HUES6 (cell line): ENCODE measurements at regions not wholly inside any gene's neighbourhood (a gene's known extent, or its start where the extent isn't known, plus 50 kb on each side); places are given as distances from the start of the nearest gene placed in this dataset.

Experiments
- H3K27ac ChIP-seq: 2 replicates; pipeline ENCODE4 v1.7.0; 2013; ENCODE audit warnings: low read depth, mild to moderate bottlenecking, low read length, inconsistent platforms
- H3K27me3 ChIP-seq: 2 replicates; pipeline ENCODE4 v1.6.1; 2013; ENCODE audit warnings: low read length; ENCODE audit not compliant: control insufficient read depth, insufficient read depth
- H3K36me3 ChIP-seq: 2 replicates; pipeline ENCODE4 v1.6.1; 2013; ENCODE audit warnings: low read length; ENCODE audit not compliant: control insufficient read depth, insufficient read depth
- H3K4me1 ChIP-seq: 2 replicates; pipeline ENCODE4 v1.6.1; 2013; ENCODE audit warnings: low read length; ENCODE audit not compliant: control insufficient read depth, insufficient read depth
- H3K4me3 ChIP-seq: 2 replicates; pipeline ENCODE4 v1.5.1; 2013; ENCODE audit warnings: low read depth, low read length
- H3K9ac ChIP-seq: one replicate; pipeline ENCODE4 v1.6.1; 2013; ENCODE audit warnings: mild to moderate bottlenecking, low read length
- H3K9me3 ChIP-seq: 2 replicates; pipeline ENCODE4 v1.6.1; 2013; ENCODE audit warnings: low read depth, low read length; ENCODE audit not compliant: control insufficient read depth, insufficient read depth

DNA sequence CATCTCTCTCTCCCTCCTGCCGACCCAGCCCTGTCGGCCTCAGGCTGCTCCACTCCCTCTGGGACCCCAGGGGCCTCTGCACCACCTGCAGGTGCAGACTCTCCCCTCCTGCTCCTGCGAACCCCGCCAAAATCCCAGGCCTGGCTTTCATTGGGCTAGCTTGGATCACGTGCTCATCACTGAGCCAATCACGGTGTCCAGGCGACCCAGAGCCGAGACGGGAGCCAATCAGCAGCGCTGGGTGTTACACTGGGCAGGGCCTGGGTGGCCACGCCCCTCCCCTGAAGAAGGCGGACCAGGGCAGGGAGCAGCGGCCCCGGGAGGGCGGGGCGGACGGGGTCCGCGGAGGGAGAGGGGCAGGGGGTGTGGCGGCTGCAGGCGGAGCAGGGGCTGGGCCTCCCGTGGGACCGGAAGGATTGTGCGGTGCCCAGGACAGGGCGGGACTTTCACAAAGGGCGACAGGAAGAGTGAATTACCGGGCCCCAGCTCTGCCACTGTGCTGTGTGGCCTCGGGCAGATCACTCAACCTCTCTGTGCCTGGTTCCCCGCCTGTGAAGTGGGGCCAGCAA is 66.6 kb upstream of the FBRSL1 start:
- Histone ChIP-seq H3K9me3 (peaks cover 19% of the 10 kb centered on the region), H3K4me1 (peaks cover 2% of the 10 kb centered on the region; the same call in 1 of the 2 replicates), H3K9ac (no peak overlapping the region), H3K36me3 (no peaks in the 10 kb centered on the region), H3K27ac (no peak overlapping the region), H3K4me3 (no peak overlapping the region), H3K27me3 (peaks cover 97% of the 10 kb centered on the region)

DNA sequence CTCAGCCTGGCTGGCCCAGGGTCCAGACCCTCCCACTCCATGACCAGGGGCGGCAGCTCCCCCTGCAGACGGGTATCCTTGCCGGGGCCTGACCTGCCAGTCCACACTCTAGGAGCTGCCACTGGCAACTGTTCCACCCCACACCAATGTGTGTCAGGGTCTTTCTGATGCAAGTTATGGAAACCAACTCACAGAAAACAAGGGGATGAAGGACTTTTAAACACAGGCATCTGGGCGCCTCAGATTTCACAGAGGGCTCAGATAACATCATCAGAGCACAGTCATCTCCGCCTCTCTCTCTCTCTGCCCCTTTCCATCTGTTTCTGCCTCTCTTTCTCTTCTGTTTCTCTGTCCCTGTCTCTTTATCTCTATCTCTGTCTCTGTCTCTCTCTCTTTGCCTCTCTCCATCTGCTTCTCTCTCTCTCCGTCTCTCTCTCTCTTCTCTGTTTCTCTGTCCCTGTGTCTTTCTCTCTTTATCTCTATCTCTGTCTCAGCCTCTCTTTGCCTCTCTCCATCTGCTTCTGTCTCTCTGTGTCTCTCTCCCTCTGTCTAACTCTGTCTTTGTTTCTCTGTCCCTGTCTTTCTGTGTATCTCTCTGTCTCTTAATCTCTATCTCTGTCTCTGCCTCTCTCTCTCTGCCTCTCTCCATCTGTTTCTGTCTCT is 67.4 kb upstream of the FBRSL1 start:
- Histone ChIP-seq H3K9ac (no peak overlapping the region), H3K9me3 (peaks cover 19% of the 10 kb centered on the region), H3K36me3 (no peaks in the 10 kb centered on the region), H3K27ac (no peak overlapping the region), H3K4me3 (no peak overlapping the region), H3K27me3 (peaks cover 97% of the 10 kb centered on the region), H3K4me1 (no peaks in the 10 kb centered on the region; the same call in 1 of the 2 replicates)

DNA sequence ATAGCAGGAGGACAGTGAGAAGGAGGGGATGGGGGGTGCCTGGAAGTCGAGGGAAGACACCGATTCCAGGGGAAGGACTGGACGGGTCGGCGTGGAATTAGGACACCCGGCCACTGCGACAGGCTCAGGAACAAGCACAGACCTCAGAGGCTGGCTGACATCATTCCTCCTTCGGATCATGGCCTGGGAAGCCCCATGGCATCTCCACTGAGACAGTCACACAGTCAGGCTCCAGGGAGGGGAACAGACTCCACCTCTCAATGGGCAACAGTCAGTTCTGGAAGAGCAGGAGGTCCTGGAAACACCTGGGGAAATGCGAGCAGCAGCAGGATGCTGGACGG is 67.9 kb upstream of the FBRSL1 start:
- peaks cover 19% of the 10 kb centered on the region for H3K9me3 ChIP-seq
- H3K4me3 ChIP-seq = no peak overlapping the region
- no peak overlapping the region for H3K27ac ChIP-seq
- H3K36me3 ChIP-seq = no peaks in the 10 kb centered on the region
- H3K4me1 ChIP-seq = no peaks in the 10 kb centered on the region
- H3K27me3 ChIP-seq = peaks cover 99% of the 10 kb centered on the region
- no peak overlapping the region for H3K9ac ChIP-seq

DNA sequence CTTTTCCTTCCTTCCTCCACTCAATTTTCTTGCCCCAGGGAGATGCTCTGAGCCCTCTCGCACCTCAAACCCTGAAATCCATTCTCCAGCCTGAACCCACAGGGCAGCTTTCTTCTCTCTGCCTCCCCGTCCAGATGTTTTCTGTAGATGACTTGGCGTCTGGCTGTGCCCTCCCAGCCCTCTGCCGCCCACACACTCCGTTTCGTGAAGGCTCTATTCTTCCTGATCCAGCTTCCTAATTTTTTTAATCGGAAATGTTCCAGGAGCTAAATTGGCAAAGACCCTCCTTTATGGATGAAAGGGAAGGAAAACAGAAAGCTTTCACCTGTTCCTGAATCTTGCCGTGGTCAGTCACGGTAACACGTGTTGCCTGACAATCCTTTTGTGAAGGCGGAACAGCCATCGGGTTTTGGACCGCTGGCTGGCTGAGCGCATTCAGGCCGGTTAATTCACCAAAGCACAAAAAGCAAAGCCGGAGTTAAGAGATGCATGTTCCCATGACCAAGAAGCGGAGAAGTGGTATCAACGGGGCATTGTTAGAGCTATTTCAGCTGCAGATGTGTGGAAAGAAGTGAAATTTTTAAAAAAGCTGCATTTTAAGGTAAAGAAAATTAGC is 70.2 kb upstream of the FBRSL1 start:
- Histone ChIP-seq H3K9me3 (peaks cover 3% of the 10 kb centered on the region), H3K4me3 (no peak overlapping the region), H3K27me3 (peaks cover 95% of the 10 kb centered on the region), H3K4me1 (no peaks in the 10 kb centered on the region), H3K9ac (no peak overlapping the region), H3K27ac (no peak overlapping the region), H3K36me3 (no peaks in the 10 kb centered on the region)

DNA sequence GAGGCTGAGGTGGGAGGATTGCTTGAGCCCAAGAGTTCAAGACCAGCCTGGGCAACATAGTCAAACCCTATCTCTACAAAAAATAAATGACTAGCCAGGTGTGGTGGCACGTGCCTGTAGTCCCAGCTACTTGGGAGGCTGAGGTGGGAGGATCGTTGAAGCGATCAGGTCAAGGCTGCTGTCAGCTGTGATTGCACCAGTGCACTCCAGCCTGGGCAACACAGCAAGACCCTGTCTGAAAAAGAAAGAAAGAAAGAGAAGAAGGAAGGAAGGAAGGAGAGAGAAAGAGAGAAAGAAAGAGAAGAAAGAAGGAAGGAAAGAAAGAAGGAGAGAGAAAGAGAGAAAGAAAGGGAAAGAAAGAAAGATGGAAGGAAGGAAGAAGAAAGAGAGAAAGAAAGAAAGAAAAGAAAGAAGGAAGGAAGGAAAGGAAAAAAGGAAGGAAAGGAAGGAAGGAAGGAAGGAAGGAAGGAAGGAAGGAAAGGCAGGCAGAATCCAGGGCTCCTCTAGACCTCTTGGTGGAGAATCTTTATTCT is 71.5 kb upstream of the FBRSL1 start:
- Histone ChIP-seq H3K9ac (no peak overlapping the region), H3K4me3 (no peak overlapping the region), H3K9me3 (no peaks in the 10 kb centered on the region), H3K27ac (no peak overlapping the region), H3K4me1 (no peaks in the 10 kb centered on the region), H3K36me3 (no peaks in the 10 kb centered on the region), H3K27me3 (peaks cover 89% of the 10 kb centered on the region)

DNA sequence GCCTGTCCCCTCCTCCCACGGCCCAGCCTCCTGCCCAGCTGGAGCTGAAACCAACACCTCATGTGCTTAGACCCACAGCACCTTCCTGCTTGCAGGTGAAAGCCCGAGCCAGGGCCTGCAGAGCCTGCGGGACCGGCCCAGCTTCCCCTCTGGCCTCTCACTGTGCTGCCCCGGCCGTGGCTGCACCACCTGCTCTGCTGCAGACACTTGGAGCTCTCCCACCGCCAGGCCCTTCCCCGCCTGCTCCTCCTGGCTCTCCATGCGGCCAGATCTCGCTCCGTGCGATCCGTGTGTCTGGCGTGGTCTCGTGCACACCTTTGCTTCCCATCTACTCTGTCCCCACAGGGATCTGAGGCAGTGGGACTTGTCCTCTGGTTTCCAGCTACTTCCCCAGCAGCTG is 72.2 kb upstream of the FBRSL1 start:
- Histone ChIP-seq H3K36me3 (no peaks in the 10 kb centered on the region), H3K27ac (no peak overlapping the region), H3K4me1 (no peaks in the 10 kb centered on the region), H3K27me3 (peaks cover 81% of the 10 kb centered on the region), H3K9ac (no peak overlapping the region), H3K9me3 (no peaks in the 10 kb centered on the region), H3K4me3 (no peak overlapping the region)

DNA sequence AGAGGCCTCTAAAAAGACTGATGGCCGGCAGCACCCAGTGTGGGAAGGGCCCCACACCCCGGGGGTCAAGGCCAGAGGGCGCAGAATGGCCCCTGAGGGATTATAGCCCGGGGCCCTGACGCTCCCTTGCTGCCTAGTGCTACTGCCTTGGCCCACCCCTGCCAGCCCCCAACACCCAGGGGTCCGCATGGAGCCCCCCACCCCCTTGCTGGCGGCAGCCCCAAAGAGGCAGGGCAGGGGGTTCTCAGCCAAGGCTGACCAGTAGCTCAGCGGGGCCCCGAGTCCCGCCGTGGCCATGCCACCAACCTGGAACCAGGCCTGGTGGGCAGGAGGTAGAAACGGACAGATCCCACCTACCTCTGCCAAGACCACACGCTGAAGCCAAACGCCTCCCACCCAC is 73.1 kb upstream of the FBRSL1 start:
- Histone ChIP-seq H3K9me3 (no peaks in the 10 kb centered on the region), H3K27ac (no peak overlapping the region), H3K36me3 (no peaks in the 10 kb centered on the region), H3K4me1 (no peaks in the 10 kb centered on the region), H3K27me3 (peaks cover 72% of the 10 kb centered on the region), H3K4me3 (no peak overlapping the region), H3K9ac (no peak overlapping the region)

DNA sequence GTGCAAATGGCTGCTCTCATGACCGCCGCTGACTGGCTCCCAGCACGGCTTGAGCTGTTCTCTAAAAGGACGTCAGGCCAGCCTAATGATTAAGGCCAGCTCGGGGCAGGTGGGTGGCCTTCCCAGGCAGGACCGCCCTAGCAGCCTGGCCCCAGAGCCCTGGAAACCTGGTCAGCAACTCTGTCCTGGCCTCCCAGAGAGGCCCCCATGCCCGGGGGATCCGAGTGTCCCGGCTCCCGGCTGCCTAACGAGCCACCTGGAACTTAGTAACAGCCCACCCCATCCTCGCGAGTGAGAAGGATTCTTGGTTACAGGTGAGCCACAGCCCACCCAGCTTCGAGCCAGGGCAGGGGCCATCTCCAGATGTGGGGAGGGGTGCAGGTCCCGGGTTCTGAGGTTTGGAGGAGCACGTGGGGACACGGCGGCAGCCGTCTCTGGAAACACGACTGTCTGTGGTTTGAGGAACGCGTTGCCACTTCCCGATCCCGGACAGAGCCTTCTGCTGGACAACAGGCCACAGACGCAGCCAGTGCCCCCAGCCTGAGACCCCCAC is 73.8 kb upstream of the FBRSL1 start:
- Histone ChIP-seq H3K4me1 (no peaks in the 10 kb centered on the region), H3K9ac (no peak overlapping the region), H3K27ac (no peak overlapping the region), H3K27me3 (peaks cover 69% of the 10 kb centered on the region), H3K9me3 (no peaks in the 10 kb centered on the region), H3K4me3 (no peak overlapping the region), H3K36me3 (no peaks in the 10 kb centered on the region)

DNA sequence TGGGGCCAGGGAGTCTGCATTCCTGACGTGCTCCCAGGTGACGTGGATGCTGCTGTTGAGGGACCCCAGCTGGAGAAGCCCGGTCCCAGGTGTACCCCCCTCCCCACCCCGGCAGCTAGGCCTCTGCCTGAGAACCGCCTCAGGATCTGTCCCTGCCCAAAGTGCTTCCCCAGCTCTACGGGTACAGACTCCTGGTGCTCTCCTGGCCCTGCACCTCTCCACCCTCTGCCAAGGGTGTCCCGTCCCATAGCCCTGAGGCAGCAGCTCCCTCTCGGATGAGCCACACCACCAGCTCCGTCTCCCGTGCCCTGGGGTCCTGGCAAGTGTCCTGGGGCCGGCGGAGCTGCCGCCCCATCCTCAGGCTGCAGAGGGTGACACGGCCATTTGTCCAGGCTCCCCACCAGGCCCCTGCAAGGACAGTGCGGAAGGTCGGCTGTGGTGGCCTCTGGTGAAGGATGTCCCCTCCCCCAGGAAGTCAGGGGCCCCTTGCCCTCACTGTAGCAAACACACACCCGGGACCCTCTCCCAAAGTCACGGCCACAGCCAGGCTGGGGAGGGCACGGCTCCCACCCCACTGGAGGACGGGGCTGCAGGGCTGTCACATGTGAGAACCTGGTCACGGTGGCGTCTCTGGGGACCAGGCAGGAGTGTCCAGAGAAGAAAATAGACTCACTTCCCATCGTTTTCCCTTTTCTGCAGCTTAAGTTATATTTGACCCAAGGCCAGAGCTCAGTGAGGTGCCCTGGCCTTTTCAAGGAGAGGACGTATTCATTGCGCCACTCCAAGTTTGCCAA is 74.4 kb upstream of the FBRSL1 start:
- Histone ChIP-seq H3K4me3 (no peak overlapping the region), H3K9ac (no peak overlapping the region)

DNA sequence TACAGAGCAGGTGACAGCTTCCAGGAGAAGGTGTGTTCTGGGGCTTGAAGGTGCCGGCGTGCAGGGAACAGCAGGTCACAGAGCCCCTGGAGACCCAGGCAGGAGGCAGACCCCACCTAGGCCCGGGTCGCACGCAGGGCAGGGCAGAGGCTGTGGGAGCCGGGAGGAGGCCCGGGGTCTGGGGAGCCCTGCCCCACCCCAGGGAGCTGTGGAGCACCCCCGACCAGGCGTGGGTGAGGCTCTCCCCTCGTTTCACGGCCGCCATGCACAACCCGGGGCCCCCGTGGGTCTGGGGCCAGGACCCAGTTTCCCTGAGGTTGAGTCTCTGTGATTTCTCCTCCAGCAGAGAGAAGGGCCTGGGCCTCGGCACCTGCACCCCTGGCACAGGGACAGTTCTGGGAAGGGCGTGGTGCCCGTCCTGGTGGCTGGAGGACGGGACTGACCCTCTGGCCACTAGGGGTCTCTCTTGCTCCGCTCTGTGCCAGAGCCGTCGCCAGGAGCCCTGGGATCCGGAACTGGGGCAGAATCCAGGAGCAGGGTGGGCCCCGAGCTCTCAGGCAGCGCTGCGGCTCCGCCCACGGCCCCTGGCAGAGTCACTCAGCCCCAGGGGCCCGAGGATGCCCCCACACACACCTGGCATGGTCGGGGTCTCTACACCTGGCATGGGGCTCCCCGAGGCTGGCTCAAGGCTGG is 75.2 kb upstream of the FBRSL1 start:
- Histone ChIP-seq H3K27ac (no peak overlapping the region), H3K27me3 (peaks cover 70% of the 10 kb centered on the region), H3K4me1 (no peaks in the 10 kb centered on the region), H3K36me3 (no peaks in the 10 kb centered on the region), H3K9me3 (no peaks in the 10 kb centered on the region), H3K9ac (no peak overlapping the region), H3K4me3 (no peak overlapping the region)

More for the DNA sequence above, 74.4 kb upstream of the FBRSL1 start:
- Histone ChIP-seq H3K36me3 (no peaks in the 10 kb centered on the region), H3K27ac (no peak overlapping the region), H3K9me3 (no peaks in the 10 kb centered on the region), H3K4me1 (no peaks in the 10 kb centered on the region), H3K27me3 (peaks cover 70% of the 10 kb centered on the region)
